Stimulated activated CD4-positive, alpha-beta T cell treated with anti-CD3 and anti-CD28 coated beads, Interleukin-15, amount 100 ng/mL, for 24 hours (primary cell): ENCODE measurements at regions not wholly inside any gene's neighbourhood (a gene's known extent, or its start where the extent isn't known, plus 50 kb on each side); places are given as distances from the start of the nearest gene placed in this dataset.
"Not testable (repeated sequence)": the region's sequence is repeated elsewhere in the genome, so short reads cannot be mapped to it uniquely, and the experiment has no call there.

Experiments used
- DNase-seq: peaks from one replicate; pipeline ENCODE4 v3.0.0-alpha.2; 2020

DNA sequence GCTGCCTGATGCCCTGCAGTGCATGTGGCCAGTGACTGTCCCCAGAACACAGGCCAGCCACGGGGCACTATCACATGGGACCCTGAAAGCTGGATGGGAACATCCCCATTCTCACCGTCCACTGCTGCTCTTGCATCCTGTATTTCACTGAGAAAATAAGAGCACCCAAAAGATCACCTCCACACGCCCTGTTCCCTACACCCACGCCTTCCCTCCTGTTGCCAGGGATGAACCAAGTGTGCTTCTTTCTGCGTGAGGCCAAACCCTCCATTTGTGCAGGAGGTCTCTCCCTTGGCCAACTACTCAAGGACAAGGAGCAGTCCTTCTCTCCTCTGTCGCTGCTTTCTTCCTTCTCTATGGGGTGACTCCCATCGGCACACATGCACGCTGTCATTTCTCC lies 118.3 kb downstream of the LRRC37A3 start:
- DNase-seq = not testable (repeated sequence)

DNA sequence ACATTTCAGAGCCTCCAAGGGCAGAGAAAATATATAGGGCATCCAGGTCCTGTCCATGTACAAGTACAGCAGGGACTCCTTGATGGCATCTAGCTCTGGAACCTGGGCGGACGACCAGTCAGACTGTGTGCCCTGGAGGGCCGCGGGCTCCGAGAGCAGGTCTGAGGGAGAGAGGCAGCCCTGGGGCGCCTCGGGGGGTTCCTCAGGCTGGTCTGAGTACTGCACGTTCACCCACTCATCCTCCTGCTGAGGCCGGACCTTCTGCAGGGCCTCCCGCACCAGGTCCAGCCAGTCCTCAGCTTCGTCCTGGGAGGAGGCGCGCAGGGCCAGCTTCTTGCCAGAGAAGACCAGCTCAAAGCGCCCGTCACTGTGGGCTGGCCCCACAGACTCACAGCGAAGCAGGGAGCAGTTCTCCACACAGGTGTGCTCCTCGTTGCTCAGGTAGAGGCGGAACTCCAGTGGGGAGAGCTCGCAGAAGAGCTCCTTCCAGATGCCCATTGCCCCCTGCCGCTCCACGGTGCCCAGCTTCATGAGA lies 118.8 kb downstream of the LRRC37A3 start:
- not testable (repeated sequence) for DNase-seq

DNA sequence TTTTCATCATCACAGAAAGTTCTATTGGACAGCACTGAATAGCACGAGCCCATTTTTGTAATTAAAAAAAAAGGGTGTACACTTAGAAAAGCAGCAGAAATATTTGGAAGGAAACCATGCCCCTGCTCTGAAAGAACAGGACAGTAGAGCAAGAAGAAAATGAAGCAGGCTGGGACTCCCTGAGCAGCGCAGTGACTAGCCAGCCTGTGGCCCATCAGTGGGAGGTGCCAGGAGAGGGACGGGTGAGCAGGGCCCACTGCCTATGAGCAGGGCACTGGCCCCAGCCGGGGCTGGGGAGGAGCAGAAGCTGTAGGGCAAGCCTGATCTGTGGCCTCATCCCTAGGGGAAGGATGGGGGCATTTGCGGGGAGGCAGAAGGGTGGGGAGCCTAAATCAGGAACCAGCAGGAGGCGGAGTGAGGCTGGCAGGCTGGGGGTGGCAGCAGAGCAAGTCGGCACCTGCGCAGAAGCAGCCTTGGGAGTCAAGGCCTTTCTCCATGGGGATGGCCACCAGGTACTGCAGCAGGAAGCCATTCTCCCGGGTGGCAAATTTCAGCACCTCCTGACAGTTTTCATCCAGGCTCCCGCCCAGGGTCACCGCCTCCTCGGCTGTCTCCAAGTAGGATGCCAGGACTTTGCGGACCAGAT lies 119.6 kb downstream of the LRRC37A3 start:
- not testable (repeated sequence) for DNase-seq

DNA sequence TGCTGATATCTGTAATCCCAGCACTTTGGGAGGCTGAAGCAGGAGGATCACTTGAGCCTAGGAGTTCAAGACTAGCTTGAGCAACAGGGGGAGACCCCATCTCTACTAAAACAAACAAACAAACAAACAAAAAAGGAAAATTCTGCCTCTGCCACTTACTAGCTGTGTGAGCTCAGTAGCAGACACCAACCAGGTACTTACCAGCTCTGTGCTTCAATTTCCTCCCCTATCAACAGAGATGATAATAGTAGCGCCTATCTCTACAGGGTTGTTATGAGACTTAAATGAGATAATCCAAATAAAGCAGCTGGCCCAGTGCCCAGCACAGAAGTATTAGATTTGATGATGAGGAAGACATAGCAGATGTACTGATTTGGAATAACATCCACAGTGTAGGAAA lies 120.3 kb downstream of the LRRC37A3 start:
- not testable (repeated sequence) for DNase-seq

DNA sequence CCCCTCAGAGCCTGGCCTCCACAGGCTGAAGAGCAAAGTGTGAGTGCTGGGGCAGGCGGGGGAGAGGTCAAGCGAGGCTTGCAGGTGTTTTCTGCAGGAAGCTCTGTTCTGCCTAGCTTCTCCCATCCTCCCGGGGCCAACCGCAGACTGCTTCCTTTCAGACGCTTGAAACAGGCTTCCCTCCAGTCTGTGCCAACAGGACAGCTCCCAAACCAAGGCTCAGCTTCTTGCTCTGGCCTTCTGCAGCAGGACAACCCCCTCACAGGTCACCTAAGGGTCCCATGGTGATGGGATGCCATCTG lies 120.8 kb downstream of the LRRC37A3 start:
- DNase-seq = not testable (repeated sequence)

DNA sequence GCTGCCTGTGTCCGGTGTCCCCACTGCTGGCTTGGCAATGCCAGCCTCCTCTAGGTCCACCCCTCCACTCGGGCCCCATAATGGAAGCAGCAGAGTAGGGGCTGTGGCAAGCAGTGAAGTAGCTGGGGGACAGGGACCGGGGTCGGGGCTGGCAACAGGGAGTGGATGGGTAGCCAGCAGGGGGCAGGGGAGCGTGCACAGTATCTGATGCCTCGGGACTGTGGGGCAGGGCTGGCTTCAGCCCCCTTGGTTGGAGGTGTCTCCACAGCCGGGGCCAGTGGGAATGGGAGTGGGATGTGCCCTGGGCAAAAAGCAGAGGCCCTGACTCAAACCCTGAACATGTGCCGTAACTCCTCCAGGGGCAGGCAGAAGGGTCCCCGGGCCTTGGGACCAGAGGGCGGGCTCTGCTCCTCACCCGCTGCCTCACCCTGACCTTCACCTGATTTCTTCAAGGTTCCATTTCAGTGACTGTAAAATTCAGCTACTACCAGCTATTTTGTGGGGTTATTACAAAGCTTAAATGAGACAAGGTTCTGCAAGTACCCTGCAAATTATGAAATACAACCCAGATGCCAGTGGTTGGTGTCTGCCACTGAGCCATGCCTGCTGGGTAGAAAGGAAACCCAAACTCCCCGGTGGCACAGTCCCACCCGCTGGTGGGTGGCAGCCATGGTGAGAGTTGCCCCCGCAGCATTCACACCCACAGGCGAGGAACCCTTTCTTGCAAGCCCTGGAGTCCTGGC lies 121.4 kb downstream of the LRRC37A3 start:
- not testable (repeated sequence) for DNase-seq

DNA sequence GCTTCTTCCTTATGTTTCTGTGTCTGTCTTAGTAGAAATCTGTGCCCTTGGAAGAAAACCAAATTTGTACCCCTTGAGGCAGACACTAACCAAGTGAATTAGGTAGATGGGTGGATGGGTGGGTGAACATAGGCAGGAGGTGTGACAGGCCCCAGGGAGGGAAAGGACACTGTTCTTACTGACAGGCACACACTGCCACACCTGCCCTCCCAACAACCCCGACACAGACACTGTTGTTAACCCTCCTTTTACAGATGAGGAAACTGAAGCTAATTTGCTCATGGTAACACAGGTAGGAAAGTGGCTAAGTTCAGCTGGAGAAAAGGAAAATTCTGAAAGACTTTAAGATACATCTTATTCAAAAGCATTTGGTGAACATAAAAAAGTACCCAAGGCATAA lies 123.9 kb downstream of the LRRC37A3 start:
- not testable (repeated sequence) for DNase-seq

DNA sequence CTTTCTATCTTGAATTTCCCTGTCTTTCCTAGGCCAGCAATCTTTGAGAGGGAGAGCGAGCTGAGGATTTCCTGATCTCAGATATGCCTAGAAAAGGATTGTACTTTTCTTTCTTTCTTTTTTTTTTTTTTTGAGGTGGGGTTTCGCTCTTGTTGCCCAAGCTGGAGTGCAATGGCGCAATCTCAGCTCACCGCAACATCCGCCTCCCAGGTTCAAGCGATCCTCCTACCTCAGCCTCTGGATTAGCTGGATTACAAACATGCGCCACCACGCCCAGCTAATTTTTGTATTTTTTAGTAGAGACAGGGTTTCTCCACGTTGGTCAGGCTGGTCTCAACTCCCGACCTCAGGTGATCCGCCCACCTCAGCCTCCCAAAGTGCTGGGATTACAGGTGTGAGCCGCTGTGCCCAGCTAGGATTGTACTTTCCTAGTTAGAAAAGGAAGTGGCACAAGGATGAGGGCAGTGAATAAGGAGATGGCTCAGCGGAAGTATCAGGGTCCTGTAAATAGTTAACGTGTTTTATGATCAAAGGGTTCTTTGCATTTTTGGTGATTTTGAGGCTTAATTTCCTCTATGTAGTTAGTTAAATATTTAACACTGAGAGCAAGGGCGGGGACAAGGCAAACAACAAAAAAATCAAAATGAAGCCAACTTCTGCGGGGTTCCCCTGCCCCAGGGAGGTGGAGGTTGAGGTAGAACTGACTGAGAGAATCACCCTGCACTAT lies 124.6 kb downstream of the LRRC37A3 start:
- not testable (repeated sequence) for DNase-seq

DNA sequence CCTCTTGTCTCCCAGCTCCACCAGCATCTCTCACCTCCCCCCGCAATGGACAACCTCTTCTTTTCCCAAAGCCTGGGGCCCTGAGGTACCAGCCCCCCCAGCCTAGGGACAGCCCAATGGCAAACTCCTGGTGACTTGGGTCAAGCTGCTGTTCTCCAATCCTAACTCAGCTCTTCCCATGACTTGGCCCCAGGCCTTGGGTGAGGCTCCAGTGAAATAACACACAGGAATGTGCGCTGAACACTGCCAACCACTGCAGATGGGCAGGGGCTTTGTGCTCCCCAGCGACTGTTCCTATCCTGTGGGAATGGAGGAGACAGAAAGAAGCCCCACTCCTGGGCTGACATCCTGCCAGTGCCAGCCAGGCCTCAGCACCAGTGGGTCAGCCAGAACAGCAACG lies 125.2 kb downstream of the LRRC37A3 start:
- not testable (repeated sequence) for DNase-seq

DNA sequence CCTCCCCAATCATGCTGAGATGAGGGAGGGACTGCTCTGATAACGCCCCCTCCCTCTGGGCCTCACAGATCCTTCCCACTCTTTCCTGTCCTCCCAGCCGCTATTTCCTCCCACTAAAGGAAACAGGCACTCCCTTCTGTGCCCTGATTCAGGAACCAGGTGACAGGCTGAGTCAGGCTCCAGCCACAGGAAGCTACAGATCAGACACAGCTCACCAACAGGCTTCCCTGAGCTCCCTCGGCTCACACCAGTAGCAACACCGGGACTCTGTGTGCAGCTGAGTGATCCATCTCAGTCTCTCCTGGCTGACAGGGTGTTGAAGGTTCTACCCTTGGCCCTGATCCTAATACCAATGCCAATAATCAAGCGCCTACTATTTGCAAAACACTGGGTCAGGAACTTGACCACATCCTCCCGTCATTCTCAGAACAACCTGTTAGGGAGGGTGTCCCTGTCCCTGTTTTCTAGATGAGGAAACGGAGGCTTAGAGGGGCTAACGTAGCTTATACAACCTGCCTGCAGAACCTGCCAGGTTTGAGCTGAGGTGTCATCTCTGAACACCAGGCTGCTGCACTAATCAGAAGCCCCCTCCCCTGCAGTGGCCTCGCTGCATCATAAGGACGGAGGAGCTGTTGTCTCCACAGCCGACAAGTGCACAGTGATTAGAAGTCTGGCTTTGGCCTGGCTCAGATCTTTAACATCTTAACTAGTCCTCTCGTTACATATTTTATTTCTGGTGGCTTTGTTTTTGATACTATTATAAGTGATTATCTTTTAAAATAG lies 126.3 kb downstream of the LRRC37A3 start:
- peak; percentile 41 for DNase-seq

DNA sequence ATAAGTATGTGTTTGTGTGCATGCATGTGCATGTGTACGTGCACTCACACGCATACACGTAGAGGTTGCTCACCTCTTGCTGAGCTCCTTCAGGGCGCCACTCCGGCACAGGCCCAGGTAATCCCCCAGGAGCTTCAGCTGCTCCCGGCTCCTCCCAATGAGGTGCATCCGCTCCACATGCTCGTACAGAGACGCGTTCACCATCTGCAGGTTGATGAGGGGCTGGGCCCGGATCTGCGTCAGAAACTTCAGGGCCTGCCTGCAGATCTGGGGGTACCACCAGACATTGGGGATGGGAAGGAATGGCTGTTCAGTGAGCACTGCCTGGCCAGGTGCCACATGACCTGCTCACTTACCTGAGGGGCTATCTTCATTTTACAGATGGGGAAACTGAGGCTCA lies 127.0 kb downstream of the LRRC37A3 start:
- not testable (repeated sequence) for DNase-seq

DNA sequence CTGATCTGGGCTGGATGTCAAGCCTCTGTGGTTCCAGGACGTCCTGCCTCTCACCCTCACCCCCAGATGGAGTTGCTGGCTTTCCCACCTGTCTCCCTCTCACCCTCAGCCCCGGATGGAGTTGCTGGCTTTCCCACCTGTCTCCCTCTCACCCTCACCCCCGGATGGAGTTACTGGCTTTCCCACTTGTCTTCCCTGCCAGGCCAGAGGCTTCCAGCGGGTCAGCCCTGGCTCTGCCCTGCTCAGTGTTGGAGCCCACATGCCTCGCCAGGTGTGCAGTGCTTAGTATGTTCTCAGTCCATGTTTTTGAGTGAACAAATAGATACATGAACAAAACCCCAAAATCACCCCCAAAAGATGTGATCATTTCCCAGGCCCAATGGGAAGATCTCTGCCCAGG lies 127.6 kb downstream of the LRRC37A3 start:
- not testable (repeated sequence) for DNase-seq

DNA sequence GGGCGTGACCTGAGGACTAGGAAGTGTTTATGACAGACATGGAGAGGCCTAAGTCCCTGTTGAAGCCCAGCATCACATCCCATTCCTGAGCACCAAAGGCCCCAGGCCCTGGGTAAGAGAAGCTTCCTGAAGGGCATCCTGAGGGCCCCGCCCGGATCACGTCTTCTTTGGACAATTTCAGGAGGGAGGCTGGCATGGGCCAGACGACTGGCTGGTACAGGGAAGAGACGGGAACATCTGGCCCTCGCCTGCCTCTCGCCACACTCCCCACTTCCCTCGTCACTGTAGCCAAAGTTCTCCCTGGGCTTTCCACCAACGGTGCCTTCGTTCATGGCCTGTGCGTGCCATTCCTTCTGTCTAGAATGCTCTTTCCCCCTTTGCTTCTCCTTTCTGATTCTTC lies 128.1 kb downstream of the LRRC37A3 start:
- not testable (repeated sequence) for DNase-seq

DNA sequence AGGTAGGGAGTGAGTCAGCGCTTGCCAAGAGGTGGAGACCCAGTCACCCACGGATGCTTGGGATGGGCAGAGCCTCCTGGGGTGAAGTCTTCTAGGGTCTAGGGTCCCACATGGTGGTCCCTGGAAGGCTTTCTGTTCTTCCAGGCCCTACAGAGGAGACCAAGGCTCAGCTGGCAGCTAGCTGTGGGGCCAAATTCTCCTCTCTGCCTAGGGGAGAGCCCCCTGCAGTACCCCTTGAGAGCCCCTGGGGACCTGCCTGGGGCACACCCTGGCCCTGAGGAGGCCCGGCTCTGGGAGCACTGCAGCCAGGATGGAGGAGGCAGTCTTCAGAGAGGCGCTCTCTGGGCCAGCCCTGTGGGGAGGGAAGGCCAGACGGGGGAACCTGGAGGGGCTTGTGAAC lies 128.6 kb upstream of the SMURF2 start:
- not testable (repeated sequence) for DNase-seq

DNA sequence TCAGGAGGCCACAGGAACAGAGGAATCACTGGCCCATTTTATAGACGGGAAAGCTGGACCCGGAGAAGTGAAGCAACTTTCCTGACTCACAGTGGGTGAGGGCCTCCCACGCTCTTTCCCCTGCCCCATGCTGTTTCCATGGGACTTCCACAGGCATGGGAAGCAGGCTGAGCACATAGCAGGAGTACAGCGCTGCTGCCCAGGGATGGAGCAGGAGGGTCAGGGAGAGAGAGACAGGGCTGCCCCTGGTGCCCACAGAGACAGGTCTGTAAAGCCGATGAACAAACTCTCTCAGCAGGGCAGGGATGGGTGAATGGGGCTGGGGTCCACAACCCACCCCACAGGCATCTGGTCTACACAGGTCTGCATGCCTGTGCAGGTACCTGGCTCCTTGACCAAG lies 128.1 kb upstream of the SMURF2 start:
- not testable (repeated sequence) for DNase-seq

DNA sequence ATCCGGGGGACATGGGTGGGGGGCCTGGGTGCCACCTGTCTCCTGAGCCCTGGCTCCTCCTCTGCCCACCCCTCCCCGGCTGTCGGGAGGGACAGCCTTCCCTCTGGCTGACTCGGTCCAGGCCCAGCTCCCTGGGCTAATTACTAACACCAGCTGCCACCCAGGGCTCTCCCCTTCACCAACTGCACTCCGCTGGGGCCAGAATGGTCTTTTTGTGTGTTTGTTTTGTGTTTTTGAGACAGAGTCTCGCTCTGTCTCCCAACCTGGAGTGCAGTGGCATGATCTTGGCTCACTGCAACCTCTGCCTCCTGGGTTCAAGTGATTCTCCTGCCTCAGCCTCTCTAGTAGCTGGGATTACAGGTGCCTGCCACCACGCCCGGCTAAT lies 126.9 kb upstream of the SMURF2 start:
- DNase-seq = not testable (repeated sequence)

DNA sequence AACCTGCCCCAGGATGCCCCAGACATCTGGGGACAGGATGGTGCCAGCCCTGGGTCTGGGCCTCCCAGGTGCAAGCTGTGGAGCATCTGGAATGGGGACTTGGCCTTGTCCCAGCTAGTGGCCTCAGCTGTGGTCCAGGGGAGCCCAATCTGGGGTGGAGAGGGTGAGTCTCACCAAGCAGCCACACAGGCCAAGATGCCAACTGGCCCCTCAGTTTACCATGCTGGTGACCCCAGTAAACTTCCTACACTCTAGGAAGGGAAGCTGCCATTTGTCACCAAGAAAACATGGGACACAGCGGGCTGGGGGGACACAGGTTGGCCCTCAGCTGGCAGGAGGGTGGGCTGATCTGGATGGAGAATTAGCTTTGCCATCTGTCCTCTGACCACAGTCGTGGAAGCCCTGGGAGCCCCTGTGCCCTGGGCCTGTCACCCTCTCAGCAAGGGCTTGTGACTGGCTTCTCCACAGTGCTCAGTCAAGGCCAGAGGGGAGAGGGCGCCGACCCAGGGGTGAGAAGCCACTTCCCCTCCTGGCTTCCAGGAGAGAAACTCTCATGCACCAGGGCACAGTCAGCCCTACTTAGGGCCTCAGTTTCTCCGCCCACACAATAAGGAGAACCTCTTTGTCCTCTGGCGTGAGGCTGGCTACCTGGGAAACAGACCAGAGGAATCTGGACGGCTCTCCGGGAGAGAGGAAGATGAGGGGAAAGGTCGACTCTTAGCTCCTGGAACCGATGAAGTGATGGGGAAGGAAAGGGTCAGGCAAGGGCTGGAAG lies 126.4 kb upstream of the SMURF2 start:
- DNase-seq = no peak

DNA sequence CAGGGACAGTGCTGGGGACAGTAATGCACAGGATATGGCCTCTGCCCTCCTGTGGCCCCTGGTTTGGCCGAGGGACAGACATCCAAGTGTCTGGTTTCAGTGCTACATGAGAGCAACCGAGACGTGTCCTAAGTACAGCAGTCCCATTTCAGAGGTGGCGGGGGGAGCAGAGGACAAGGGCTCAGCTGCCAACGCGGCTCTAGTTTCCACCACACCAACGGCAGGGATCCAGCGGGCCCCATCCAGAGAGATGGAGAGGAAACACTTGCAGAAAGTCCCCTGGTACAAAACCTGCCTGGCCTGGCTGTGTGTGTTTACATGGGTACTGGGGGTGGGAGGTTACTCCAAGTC lies 125.8 kb upstream of the SMURF2 start:
- DNase-seq = no peak

DNA sequence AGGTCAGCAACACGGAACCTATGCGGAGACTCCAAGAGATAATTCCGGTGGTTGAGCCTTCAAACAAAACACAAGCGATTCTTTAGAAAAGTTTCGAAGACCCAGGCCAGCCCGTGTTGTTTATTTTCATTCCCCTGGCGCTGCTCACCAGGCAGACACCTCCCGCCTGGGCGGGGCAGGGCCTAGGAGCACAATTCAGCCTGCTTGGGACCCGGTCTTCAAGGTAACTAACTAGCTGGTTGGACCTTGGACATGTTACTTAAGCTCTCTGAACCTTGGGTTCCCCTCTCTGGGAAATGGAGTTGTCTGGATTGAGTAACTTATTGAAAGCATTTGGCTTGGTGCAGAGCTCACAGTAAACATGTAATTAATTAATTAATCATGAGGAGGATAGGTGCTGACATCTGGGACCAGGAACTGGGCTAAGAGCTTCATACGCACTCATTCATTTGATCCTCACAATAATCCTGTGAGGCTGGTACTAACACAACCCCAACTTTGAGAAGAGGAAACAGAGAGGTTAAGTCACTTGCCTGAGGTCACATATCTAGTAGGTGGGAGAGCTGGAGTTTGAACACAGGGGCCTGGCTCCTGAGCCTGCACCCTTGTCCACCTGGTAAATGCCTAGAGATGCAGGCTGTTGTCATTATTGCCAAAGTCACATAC lies 125.3 kb upstream of the SMURF2 start:
- DNase-seq = no peak

DNA sequence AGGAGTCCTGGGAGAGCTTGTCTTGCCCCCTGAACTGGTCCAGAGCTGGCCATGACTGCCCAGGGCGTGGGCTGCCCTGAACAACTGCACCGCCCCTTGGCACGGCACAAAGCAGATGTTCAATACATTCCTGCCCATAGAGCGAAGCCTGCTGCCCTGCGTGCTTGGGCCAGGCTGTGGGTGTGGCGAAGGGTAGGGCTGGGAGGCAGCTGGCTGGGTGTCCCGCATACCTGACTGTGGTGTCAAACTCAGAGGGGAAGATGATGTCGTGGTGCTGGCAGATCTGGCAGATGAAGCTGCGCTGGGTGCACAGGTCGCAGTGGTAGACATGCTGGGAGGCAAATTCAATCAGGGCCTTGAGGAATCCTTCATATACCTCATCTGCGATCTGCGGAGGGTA lies 124.2 kb upstream of the SMURF2 start:
- no peak for DNase-seq

DNA sequence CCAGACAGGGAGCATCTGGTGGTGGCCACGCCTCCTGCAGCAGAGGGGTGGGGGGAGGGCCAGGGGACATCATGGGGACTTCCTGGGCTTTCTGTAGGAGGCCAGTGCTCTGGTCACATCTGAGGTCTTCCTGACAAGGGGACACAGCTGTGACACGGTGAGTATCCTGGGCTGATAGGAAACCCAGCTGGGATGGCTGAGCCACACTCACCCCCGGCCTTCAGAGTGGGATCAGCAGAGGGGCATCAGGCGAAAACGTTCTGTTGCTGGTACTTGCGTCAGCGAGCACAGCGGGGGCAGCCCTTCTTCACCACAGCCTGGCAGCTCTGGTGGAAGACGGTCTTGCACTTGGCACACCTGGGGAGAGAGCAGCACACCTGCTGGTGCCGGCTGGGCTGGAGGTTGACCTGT lies 122.9 kb upstream of the SMURF2 start:
- DNase-seq = no peak
